ENCODE measurements at regions not wholly inside any gene's neighbourhood (a gene's known extent, or its start where the extent isn't known, plus 50 kb on each side); places are given as distances from the start of the nearest gene placed in this dataset.
"Not testable (repeated sequence)": the region's sequence is repeated elsewhere in the genome, so short reads cannot be mapped to it uniquely, and the experiment has no call there.

DNA sequence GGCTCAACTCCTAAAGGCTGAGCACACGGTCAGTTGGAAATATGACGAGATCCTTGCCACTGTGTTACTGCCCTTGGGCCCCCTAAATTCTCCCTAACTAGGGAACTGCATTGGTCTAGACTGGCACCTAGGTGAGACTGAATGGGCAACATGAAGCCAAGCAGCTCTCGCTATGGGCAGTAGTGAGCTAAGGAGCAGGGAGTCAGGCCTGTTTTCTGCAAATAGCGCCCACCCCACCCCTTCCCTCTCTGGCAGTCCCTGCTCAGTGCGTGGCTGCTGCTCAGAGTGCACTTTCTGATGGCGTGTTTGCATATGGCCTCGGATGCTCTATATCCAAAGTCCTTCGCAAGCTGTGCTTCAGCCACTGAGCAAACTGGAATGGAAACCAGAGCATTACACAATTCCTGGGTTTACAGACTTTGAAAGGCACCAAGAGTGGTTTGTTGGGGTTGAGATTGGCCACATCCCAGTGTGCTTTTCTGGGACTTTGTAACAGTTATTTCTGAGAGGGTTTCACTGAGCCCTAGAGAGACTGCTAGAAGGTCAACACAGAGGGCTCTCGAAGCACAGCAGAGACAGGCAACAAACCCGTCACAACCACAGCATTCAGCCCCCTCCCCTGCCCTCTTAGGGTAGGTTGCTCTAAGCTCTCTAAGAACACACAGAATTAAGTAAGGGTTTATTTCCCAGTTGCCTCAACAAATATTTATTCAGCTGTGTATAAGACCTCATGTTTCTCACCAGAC lies 419.9 kb downstream of the STK39 start:
- Mint-ChIP-seq H3K27ac (no peak overlapping the region), H3K36me3 (no peaks in the 10 kb centered on the region), H3K4me3 (no peak overlapping the region), H3K27me3 (peaks cover 4% of the 10 kb centered on the region), H3K9me3 (no peaks in the 10 kb centered on the region), H3K4me1 (peaks cover 0 to 2% (median 2%) of the 10 kb centered on the region in 3 donors)

GRCh38 chr2:167826906-167827305 lies 420.5 kb downstream of the STK39 start:
- Mint-ChIP-seq H3K36me3 (no peaks in the 10 kb centered on the region), H3K4me3 (no peak overlapping the region), H3K9me3 (no peaks in the 10 kb centered on the region), H3K27me3 (peaks cover 4% of the 10 kb centered on the region), H3K27ac (no peak overlapping the region), H3K4me1 (peaks cover 0 to 2% (median 2%) of the 10 kb centered on the region in 3 donors)

- no peaks in the 10 kb centered on the region for H3K36me3 Mint-ChIP-seq
- H3K9me3 Mint-ChIP-seq: no peaks in the 10 kb centered on the region
- no peak overlapping the region for H3K4me3 Mint-ChIP-seq
- H3K27me3 Mint-ChIP-seq: peaks cover 4% of the 10 kb centered on the region
- H3K27ac Mint-ChIP-seq: no peak overlapping the region
- H3K4me1 Mint-ChIP-seq: peaks cover 0 to 2% (median 2%) of the 10 kb centered on the region in 3 donors
These were observed 421.7 kb downstream of the STK39 start for GRCh38 chr2:167825664-167826063.

DNA sequence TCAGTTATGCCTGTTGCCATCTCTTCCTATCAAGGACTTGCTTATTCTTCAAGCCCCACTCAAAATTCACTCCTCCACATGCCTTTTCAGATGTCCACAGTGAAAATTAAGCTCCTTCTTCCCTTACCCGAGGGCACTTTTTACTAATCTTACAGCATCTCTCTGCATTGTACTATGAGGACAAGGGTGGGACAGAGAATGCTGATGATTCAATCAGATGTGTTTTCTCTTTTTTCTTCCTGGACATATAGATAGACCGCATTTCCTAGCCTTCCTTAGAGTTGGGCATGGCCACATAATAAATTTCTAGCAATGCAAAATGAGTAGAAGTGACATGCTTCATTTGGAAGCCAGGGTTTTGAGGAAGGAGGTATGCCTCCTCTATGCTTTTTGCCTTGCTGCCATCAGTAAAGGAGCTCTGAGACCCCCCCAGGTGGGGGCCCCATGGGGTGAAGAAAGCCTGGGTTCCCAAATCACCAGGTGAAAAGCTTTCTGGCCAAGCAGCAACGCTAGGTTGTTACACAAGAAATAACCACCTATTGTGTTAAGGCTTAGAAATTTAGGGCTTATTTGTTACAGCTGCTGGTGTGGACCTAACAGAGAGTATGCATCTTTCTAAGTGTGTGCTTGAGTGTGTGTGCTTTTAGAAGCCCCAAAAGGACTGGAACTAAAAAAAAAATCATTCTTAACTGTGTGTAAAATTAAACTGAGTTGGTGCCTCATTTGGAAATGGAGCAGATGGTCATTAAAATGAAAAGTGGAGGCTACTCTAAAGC lies 424.5 kb downstream of the STK39 start:
- H3K4me3 Mint-ChIP-seq: no peak overlapping the region
- peaks cover 2% of the 10 kb centered on the region for H3K27me3 Mint-ChIP-seq
- H3K4me1 Mint-ChIP-seq: peaks cover 0 to 2% (median 0%) of the 10 kb centered on the region in 3 donors
- H3K27ac Mint-ChIP-seq: no peak overlapping the region
- H3K9me3 Mint-ChIP-seq: no peaks in the 10 kb centered on the region
- H3K36me3 Mint-ChIP-seq: no peaks in the 10 kb centered on the region

- Mint-ChIP-seq H3K27ac (no peak overlapping the region), H3K27me3 (peaks cover 2% of the 10 kb centered on the region), H3K4me1 (peaks cover 0 to 2% (median 0%) of the 10 kb centered on the region in 3 donors), H3K9me3 (no peaks in the 10 kb centered on the region), H3K36me3 (no peaks in the 10 kb centered on the region), H3K4me3 (no peak overlapping the region)
These were observed 426.9 kb downstream of the STK39 start for GRCh38 chr2:167820488-167820887.

DNA sequence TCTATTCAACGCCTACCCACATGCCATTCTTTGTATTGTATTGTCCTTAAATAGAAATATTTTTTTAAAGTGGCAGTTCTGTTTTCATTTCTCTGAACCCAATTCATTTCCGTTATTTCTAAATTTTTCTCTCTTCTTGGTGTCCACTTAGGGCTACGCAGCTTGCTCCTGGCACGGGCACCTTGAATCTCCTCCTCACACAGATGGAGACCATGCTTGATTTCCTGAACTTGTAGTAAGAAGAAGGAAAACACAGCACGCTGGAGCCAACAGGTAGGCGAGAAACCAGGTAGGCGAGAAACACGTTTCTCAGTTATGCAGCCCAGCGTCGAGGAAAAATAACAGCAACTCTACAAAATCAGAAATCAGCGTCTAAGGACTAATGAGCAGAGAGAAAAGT lies 428.9 kb downstream of the STK39 start:
- Mint-ChIP-seq H3K27ac (no peak overlapping the region), H3K36me3 (no peaks in the 10 kb centered on the region), H3K27me3 (no peaks in the 10 kb centered on the region), H3K9me3 (no peaks in the 10 kb centered on the region), H3K4me1 (peaks cover 0 to 2% (median 0%) of the 10 kb centered on the region in 3 donors), H3K4me3 (no peak overlapping the region)

GRCh38 chr2:167817908-167818307 lies 429.5 kb downstream of the STK39 start:
- no peaks in the 10 kb centered on the region for H3K9me3 Mint-ChIP-seq
- no peak overlapping the region for H3K27ac Mint-ChIP-seq
- no peaks in the 10 kb centered on the region for H3K27me3 Mint-ChIP-seq
- H3K4me1 Mint-ChIP-seq: peaks cover 0 to 2% (median 0%) of the 10 kb centered on the region in 3 donors
- no peaks in the 10 kb centered on the region for H3K36me3 Mint-ChIP-seq
- no peak overlapping the region for H3K4me3 Mint-ChIP-seq

DNA sequence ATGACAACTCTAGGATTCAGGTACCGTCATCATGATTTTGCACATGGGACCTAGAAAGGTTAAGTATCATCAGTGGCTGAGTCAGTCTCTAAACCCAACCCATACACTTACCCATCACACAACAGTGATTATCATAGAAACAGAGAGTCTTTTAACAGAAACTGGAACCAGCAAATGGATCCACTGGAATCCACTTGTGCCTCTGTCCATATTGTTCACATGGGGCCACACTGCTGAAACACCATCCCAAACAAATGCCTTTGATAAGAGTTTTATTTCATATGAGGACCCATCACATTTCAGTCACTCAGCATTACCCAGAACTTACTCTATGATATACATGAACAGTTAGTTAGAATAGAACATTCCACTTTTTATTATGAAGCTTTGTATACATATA lies 430.0 kb downstream of the STK39 start:
- Mint-ChIP-seq H3K4me1 (no peaks in the 10 kb centered on the region), H3K36me3 (no peaks in the 10 kb centered on the region), H3K27me3 (no peaks in the 10 kb centered on the region), H3K27ac (no peak overlapping the region), H3K4me3 (no peak overlapping the region), H3K9me3 (no peaks in the 10 kb centered on the region)

DNA sequence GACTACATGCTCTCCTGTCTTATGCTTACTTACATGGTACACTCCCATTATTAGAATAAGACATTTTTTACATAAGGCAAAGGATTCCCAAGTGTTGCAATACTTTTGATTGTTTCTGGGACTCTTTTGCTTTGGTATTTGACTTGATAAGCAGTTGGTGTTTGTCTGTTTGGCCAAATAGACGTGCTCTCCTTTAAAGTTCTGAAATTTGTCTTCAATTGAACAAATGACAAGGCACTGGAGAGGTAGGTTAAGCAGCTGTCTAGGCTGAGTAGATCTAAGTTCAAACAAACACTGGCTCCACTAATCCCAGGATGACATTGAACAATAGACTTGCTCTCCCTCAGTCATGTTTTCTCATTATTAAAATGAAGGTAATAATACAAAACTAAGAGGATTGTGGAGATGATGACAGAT lies 430.5 kb downstream of the STK39 start:
- H3K9me3 Mint-ChIP-seq: no peaks in the 10 kb centered on the region
- no peaks in the 10 kb centered on the region for H3K36me3 Mint-ChIP-seq
- H3K27ac Mint-ChIP-seq: no peak overlapping the region
- no peaks in the 10 kb centered on the region for H3K27me3 Mint-ChIP-seq
- H3K4me3 Mint-ChIP-seq: no peak overlapping the region
- no peaks in the 10 kb centered on the region for H3K4me1 Mint-ChIP-seq

- H3K27ac Mint-ChIP-seq: no peak overlapping the region
- H3K36me3 Mint-ChIP-seq: no peaks in the 10 kb centered on the region
- H3K4me3 Mint-ChIP-seq: no peak overlapping the region
- H3K27me3 Mint-ChIP-seq: peaks cover 4% of the 10 kb centered on the region
- no peaks in the 10 kb centered on the region for H3K4me1 Mint-ChIP-seq
- H3K9me3 Mint-ChIP-seq: peaks cover 0 to 2% (median 0%) of the 10 kb centered on the region in 3 donors
These were observed 432.3 kb downstream of the STK39 start for GRCh38 chr2:167814881-167815718.

GRCh38 chr2:167814482-167814880 lies 432.9 kb downstream of the STK39 start:
- not testable (repeated sequence) for H3K27me3 Mint-ChIP-seq, H3K4me3 Mint-ChIP-seq, H3K9me3 Mint-ChIP-seq, H3K36me3 Mint-ChIP-seq, H3K27ac Mint-ChIP-seq, H3K4me1 Mint-ChIP-seq

GRCh38 chr2:167809799-167810198 lies 437.6 kb downstream of the STK39 start:
- not testable (repeated sequence) for H3K27me3 Mint-ChIP-seq, H3K4me1 Mint-ChIP-seq, H3K9me3 Mint-ChIP-seq, H3K4me3 Mint-ChIP-seq, H3K36me3 Mint-ChIP-seq, H3K27ac Mint-ChIP-seq

DNA sequence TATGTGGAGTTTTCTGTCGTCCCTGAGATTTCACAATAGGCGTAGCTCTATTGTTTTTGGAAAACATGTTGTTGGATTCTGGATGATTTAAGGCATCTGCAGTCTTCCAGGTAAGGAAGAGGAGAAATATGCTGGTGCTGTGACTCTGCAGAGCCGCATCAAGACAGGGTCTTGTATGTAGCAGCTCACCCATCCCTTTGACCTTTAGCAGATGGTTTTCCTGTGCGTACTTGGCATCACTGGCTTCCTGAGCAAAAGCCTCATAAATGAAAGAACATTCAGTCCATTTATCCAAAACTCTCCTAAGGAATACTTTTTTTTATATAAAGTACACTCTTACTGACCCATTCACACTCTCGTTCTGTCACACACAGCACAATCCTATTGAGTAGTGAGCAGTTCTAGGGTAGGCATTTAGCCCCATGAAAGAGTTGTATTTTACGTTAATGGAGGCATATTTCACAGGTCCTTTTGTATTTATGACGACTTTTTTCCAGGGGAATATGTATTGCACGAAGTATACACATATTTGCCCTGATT lies 443.9 kb downstream of the STK39 start:
- Mint-ChIP-seq H3K4me1 (no peaks in the 10 kb centered on the region), H3K4me3 (no peak overlapping the region), H3K36me3 (no peaks in the 10 kb centered on the region), H3K27me3 (peaks cover 1% of the 10 kb centered on the region), H3K9me3 (peaks cover 0 to 3% (median 0%) of the 10 kb centered on the region in 3 donors), H3K27ac (no peak overlapping the region)

GRCh38 chr2:167794554-167795255 lies 452.7 kb downstream of the STK39 start:
- H3K27ac Mint-ChIP-seq: no peak overlapping the region
- H3K4me3 Mint-ChIP-seq: no peak overlapping the region
- H3K9me3 Mint-ChIP-seq: no peaks in the 10 kb centered on the region
- no peaks in the 10 kb centered on the region for H3K36me3 Mint-ChIP-seq
- H3K27me3 Mint-ChIP-seq: peaks cover 3% of the 10 kb centered on the region
- no peaks in the 10 kb centered on the region for H3K4me1 Mint-ChIP-seq
